Transverse colon (tissue), 3 donors: ENCODE measurements at regions not wholly inside any gene's neighbourhood (a gene's known extent, or its start where the extent isn't known, plus 50 kb on each side); places are given as distances from the start of the nearest gene placed in this dataset.

Experiments
- POLR2A ChIP-seq: fragments of 450-650 bp; IDR thresholded peaks from one replicate; pipeline ENCODE4 v1.6.1; 2016; ENCODE audit warnings: antibody characterized with exemption, mild to moderate bottlenecking, moderate library complexity
- TF ChIP-seq, protein P1 (sequence below), 5 experiments: fragments of 200-600 bp in 3 of 5; fragments of 450-650 bp in 2 of 5; sonication (generic) in 3 of 5; IDR thresholded peaks; 1 replicate in 2 of 5; 2 replicates in 3 of 5; pipeline ENCODE4 v1.5.1; 2016 to 2017; ENCODE audit warnings: antibody characterized with exemption in 5 of 5, inconsistent platforms in 3 of 5, mild to moderate bottlenecking in 2 of 5, moderate library complexity in 1 of 5

GRCh38 chr9:71446473-71447411 lies 321.6 kb downstream of the CEMIP2 start:
- TF ChIP-seq, protein P1, sequence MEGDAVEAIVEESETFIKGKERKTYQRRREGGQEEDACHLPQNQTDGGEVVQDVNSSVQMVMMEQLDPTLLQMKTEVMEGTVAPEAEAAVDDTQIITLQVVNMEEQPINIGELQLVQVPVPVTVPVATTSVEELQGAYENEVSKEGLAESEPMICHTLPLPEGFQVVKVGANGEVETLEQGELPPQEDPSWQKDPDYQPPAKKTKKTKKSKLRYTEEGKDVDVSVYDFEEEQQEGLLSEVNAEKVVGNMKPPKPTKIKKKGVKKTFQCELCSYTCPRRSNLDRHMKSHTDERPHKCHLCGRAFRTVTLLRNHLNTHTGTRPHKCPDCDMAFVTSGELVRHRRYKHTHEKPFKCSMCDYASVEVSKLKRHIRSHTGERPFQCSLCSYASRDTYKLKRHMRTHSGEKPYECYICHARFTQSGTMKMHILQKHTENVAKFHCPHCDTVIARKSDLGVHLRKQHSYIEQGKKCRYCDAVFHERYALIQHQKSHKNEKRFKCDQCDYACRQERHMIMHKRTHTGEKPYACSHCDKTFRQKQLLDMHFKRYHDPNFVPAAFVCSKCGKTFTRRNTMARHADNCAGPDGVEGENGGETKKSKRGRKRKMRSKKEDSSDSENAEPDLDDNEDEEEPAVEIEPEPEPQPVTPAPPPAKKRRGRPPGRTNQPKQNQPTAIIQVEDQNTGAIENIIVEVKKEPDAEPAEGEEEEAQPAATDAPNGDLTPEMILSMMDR (IDR thresholded peaks at IDR 0.05) = no peak
- TF ChIP-seq POLR2A = no peak
